Natural killer cell (primary cell): ENCODE measurements at regions not wholly inside any gene's neighbourhood (a gene's known extent, or its start where the extent isn't known, plus 50 kb on each side); places are given as distances from the start of the nearest gene placed in this dataset.

Source experiments
- ATAC-seq, 3 donors: fragments of 150-1000 bp in 2 of 3; fragments of 200-7000 bp in 1 of 3; cut with Tn5 transposase; 1 replicate in 1 of 3; 2 replicates in 2 of 3; pipeline ENCODE4 v1.10.0; 2021; ENCODE audit warnings: mild to moderate bottlenecking in 2 of 3, moderate library complexity in 2 of 3
- DNase-seq, 2 donors: peaks; one replicate each; pipeline versions ENCODE4 v3.0.0 to v3.0.0-alpha.2; 2013 to 2021; ENCODE audit warnings: mixed read lengths in 1 of 2
- H3K27ac ChIP-seq: one replicate; pipeline ENCODE4 v1.5.1; 2013; ENCODE audit warnings: mild to moderate bottlenecking, low read length
- H3K27me3 ChIP-seq: one replicate; pipeline ENCODE4 v1.6.1; 2013; ENCODE audit warnings: low read length; ENCODE audit not compliant: control insufficient read depth, insufficient read depth
- H3K36me3 ChIP-seq: one replicate; pipeline ENCODE4 v1.6.1; 2013; ENCODE audit warnings: low read length; ENCODE audit not compliant: control insufficient read depth, insufficient read depth
- H3K4me1 ChIP-seq: one replicate; pipeline ENCODE4 v1.6.1; 2013; ENCODE audit warnings: low read length; ENCODE audit not compliant: control insufficient read depth, insufficient read depth
- H3K4me3 ChIP-seq: one replicate; pipeline ENCODE4 v1.5.1; 2013; ENCODE audit warnings: low read length
- H3K9me3 ChIP-seq: one replicate; pipeline ENCODE4 v1.6.1; 2013; ENCODE audit warnings: low read length; ENCODE audit not compliant: control insufficient read depth, insufficient read depth
- H3K27ac Mint-ChIP-seq, 2 donors: one replicate each; pipeline ENCODE4 v1.8.0; 2022; ENCODE audit warnings: mild to moderate bottlenecking in 2 of 2, mixed read lengths in 2 of 2, moderate library complexity in 1 of 2
- H3K27me3 Mint-ChIP-seq, 2 donors: one replicate each; pipeline ENCODE4 v1.8.0; 2022; ENCODE audit warnings: low read depth in 2 of 2, mixed read lengths in 2 of 2
- H3K36me3 Mint-ChIP-seq: one replicate; pipeline ENCODE4 v1.8.0; 2022; ENCODE audit warnings: mixed read lengths
- H3K4me1 Mint-ChIP-seq, 2 donors: one replicate each; pipeline ENCODE4 v1.8.0; 2022; ENCODE audit warnings: mixed read lengths in 2 of 2
- H3K4me3 Mint-ChIP-seq: one replicate; pipeline ENCODE4 v1.8.0; 2022; ENCODE audit warnings: mild to moderate bottlenecking, moderate library complexity, mixed read lengths
- H3K9me3 Mint-ChIP-seq, 2 donors: one replicate each; pipeline ENCODE4 v1.8.0; 2022; ENCODE audit warnings: mixed read lengths in 2 of 2
- WGBS: methylation state at CpG from one replicate; pipeline ENCODE4 v1.1.7; 2013; ENCODE audit warnings: missing lambda C conversion rate; ENCODE audit not compliant: insufficient coverage; 5-methylcytosine and 5-hydroxymethylcytosine counted together
- intact Hi-C: fragments of 100-400 bp; cut with micrococcal nuclease; formaldehyde crosslinking; loops from one replicate; pipeline ENCODE4 v1.14.2; 2022
- TF ChIP-seq, protein P1 (sequence below): fragments of 200-600 bp; IDR thresholded peaks from one replicate; pipeline ENCODE4 v1.8.0; 2022; ENCODE audit warnings: antibody characterized with exemption

DNA sequence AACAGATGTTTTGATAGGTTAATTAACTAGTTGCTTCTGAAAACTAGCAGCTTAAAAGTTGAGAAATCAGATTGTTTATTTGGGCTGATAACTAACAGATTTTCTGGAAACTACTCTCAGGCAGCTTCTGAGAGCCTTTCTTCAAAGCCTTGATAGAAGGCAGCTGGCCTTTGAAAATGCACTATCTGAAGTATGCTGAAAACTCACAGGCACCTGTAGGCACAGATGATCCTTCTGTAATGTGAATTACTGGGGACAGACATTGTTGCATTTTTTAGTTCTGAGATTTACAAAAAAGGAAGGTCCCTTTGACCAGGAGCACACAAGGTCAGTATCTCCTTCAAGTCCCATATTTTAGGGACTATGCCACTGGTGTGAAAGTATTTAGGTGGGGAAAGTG, 460.8 kb upstream of the CNTN5 start:
- intact Hi-C loops, result no loop called here
- Mint-ChIP-seq H3K27me3 (no peaks in the 10 kb centered on the region), H3K4me3 (no peak overlapping the region), H3K4me1 (no peaks in the 10 kb centered on the region), H3K9me3 (peaks cover 9 to 14% of the 10 kb centered on the region in 2 donors), H3K27ac (no peak overlapping the region), H3K36me3 (peaks cover 8% of the 10 kb centered on the region)
- no peak for ATAC-seq
- Histone ChIP-seq H3K36me3 (no peaks in the 10 kb centered on the region), H3K27me3 (no peaks in the 10 kb centered on the region), H3K9me3 (no peaks in the 10 kb centered on the region), H3K4me1 (no peaks in the 10 kb centered on the region), H3K27ac (no peak overlapping the region), H3K4me3 (no peak overlapping the region)
- TF ChIP-seq, protein P1, sequence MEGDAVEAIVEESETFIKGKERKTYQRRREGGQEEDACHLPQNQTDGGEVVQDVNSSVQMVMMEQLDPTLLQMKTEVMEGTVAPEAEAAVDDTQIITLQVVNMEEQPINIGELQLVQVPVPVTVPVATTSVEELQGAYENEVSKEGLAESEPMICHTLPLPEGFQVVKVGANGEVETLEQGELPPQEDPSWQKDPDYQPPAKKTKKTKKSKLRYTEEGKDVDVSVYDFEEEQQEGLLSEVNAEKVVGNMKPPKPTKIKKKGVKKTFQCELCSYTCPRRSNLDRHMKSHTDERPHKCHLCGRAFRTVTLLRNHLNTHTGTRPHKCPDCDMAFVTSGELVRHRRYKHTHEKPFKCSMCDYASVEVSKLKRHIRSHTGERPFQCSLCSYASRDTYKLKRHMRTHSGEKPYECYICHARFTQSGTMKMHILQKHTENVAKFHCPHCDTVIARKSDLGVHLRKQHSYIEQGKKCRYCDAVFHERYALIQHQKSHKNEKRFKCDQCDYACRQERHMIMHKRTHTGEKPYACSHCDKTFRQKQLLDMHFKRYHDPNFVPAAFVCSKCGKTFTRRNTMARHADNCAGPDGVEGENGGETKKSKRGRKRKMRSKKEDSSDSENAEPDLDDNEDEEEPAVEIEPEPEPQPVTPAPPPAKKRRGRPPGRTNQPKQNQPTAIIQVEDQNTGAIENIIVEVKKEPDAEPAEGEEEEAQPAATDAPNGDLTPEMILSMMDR, result no peak
- no peak for DNase-seq

DNA sequence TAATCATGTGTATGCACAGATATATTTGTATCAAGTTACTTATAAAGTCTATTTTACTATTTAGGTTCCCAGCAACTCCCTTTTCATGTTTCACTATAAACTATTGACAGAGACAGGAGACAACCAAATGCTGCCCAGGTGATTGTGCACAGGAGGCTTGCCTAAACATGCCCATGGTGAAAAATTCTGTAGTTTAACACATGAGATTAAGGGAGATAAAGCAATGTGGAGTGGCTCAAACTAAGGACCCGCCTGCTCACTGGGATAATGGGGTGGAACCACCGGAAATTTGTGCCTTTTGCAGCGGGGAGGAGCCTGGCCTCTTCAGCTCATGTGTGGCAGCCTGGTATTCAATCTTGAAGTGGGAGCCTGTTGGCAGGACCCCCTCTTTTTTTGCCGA, 459.5 kb upstream of the CNTN5 start:
- no peak overlapping the region for H3K4me3 Mint-ChIP-seq
- DNase-seq (no peak), ATAC-seq (no peak)
- peaks cover 9 to 14% of the 10 kb centered on the region in 2 donors for H3K9me3 Mint-ChIP-seq
- Histone ChIP-seq H3K4me1 (no peaks in the 10 kb centered on the region), H3K27me3 (no peaks in the 10 kb centered on the region), H3K36me3 (no peaks in the 10 kb centered on the region), H3K9me3 (no peaks in the 10 kb centered on the region), H3K4me3 (no peak overlapping the region), H3K27ac (no peak overlapping the region)
- intact Hi-C loops, result no loop called here
- TF ChIP-seq, protein P1, result no peak
- no peak overlapping the region for H3K27ac Mint-ChIP-seq
- 83% methylated on average over 4 of the region's 4 CpGs for WGBS
- no peaks in the 10 kb centered on the region for H3K27me3 Mint-ChIP-seq
- no peaks in the 10 kb centered on the region for H3K4me1 Mint-ChIP-seq
- H3K36me3 Mint-ChIP-seq, result peaks cover 8% of the 10 kb centered on the region

DNA sequence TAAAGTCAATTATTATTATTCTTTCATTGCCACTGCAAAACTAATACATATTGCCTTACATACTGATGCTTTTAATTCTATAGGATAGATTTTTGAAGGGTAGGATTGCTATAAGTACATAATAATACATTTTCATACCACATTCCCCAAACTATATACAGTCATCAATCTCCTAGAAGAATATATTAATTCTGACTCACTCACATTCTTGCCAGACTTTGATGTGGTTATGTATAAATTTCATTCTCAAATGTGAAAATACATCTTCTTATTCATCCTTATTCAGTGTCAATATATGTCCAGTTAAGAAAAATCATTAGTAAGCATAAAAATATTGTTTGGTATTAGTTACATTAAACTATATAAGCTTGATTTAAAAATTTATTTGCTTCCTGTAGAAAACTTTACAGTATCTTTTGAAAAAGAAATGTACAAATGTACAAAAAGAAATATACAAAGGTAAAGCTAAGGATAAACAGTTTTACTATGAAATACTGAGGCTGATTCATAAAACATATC, 458.8 kb upstream of the CNTN5 start:
- intact Hi-C loops, result no loop called here
- Mint-ChIP-seq H3K27ac (no peak overlapping the region), H3K27me3 (no peaks in the 10 kb centered on the region), H3K4me3 (no peak overlapping the region), H3K9me3 (peaks cover 9 to 16% of the 10 kb centered on the region in 2 donors), H3K36me3 (peaks cover 8% of the 10 kb centered on the region), H3K4me1 (no peaks in the 10 kb centered on the region)
- no peak overlapping the region for H3K27ac ChIP-seq
- DNase-seq, result no peak
- H3K9me3 ChIP-seq, result peaks cover 4% of the 10 kb centered on the region
- no peak overlapping the region for H3K4me3 ChIP-seq
- no peaks in the 10 kb centered on the region for H3K36me3 ChIP-seq
- no peaks in the 10 kb centered on the region for H3K4me1 ChIP-seq
- no peak for ATAC-seq
- TF ChIP-seq, protein P1, result no peak
- H3K27me3 ChIP-seq, result no peaks in the 10 kb centered on the region

DNA sequence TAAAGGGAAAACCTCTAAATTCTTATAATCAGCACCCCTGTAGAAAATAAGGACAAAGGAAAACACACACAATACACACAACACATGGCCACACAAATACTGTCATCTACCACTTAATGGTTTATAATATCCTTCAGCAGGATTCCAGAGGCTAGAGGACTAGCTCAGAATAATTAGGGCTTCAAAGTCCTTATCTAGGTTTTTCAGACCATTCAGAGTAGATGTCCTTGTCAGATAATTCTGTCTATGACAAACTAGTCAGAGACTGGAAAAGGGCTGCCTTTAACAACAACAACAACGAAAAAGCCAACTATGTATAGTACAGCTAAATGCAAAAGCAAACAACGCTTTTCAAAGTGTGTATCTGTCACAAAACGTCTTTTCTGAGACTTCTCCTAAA, 456.5 kb upstream of the CNTN5 start:
- Mint-ChIP-seq H3K27me3 (no peaks in the 10 kb centered on the region), H3K4me1 (no peaks in the 10 kb centered on the region), H3K9me3 (peaks cover 3 to 16% of the 10 kb centered on the region in 2 donors), H3K4me3 (no peak overlapping the region), H3K36me3 (peaks cover 8% of the 10 kb centered on the region), H3K27ac (no peak overlapping the region)
- Histone ChIP-seq H3K36me3 (no peaks in the 10 kb centered on the region), H3K4me3 (no peak overlapping the region), H3K27ac (no peak overlapping the region), H3K4me1 (no peaks in the 10 kb centered on the region), H3K27me3 (no peaks in the 10 kb centered on the region), H3K9me3 (peaks cover 4% of the 10 kb centered on the region)
- intact Hi-C loops, result no loop called here
- 84% methylated on average over 2 of the region's 3 CpGs for WGBS
- TF ChIP-seq, protein P1, result no peak
- ATAC-seq, result no peak
- no peak for DNase-seq
